SK-N-SH (cell line): ENCODE measurements at regions not wholly inside any gene's neighbourhood (a gene's known extent, or its start where the extent isn't known, plus 50 kb on each side); places are given as distances from the start of the nearest gene placed in this dataset.

ENCODE experiments used
- CTCF ChIA-PET: fragments of 300-600, 350-600 bp; formaldehyde crosslinking; extraction: SDS; loops from one replicate; lab custom pipeline; 2021; lab: Yijun Ruan, JAX
- POLR2A ChIA-PET: fragments of 350-600 bp; sonication (Branson Sonifier 250); formaldehyde crosslinking; extraction: SDS; loops from one replicate; lab custom pipeline; 2020; ENCODE audit warnings: antibody characterized with exemption, inconsistent platforms; lab: Yijun Ruan, JAX
- DNase-seq: peaks from one replicate; pipeline ENCODE4 v3.0.0; 2012
- H2AFZ ChIP-seq: fragments of 200-600 bp; sonication (generic); 2 replicates; pipeline ENCODE4 v1.8.1; 2016; ENCODE audit warnings: antibody characterized with exemption, mild to moderate bottlenecking, low read depth
- H3F3A ChIP-seq: fragments of 200-600 bp; sonication (generic); replicated peaks from 2 replicates; pipeline ENCODE3; 2016; ENCODE audit warnings: antibody characterized with exemption, mild to moderate bottlenecking; ENCODE audit not compliant: insufficient read depth
- H3K27ac ChIP-seq, 2 experiments: fragments of 200-500 bp in 1 of 2; fragments of 200-600 bp in 1 of 2; sonication (Bioruptor generic) in 1 of 2; sonication (generic), shearing (Covaris generic) in 1 of 2; 2 replicates each; pipeline versions ENCODE4 v1.5.1 to v1.6.1; 2014 to 2016; ENCODE audit warnings: low read depth in 2 of 2, inconsistent platforms in 1 of 2, low read length in 1 of 2, mild to moderate bottlenecking in 1 of 2, mixed read lengths in 1 of 2
- H3K27me3 ChIP-seq: fragments of 200-600 bp; sonication (generic), shearing (Covaris generic); 2 replicates; pipeline ENCODE4 v1.6.1; 2016; ENCODE audit warnings: mixed run types; ENCODE audit not compliant: insufficient read depth
- H3K36me3 ChIP-seq, 2 experiments: fragments of 200-500 bp in 1 of 2; fragments of 200-600 bp in 1 of 2; sonication (Bioruptor generic) in 1 of 2; sonication (generic) in 1 of 2; replicated peaks in 1 of 2; 2 replicates each; pipeline versions ENCODE3 to v1.5.1; 2014 to 2016; ENCODE audit warnings: low read length in 1 of 2, mild to moderate bottlenecking in 1 of 2; ENCODE audit not compliant: insufficient read depth in 2 of 2, control insufficient read depth in 1 of 2
- H3K4me1 ChIP-seq, 2 experiments: fragments of 200-500 bp in 1 of 2; fragments of 200-600 bp in 1 of 2; sonication (Bioruptor generic) in 1 of 2; sonication (generic), shearing (Covaris generic) in 1 of 2; 2 replicates each; pipeline versions ENCODE4 v1.5.1 to v1.6.1; 2014 to 2016; ENCODE audit warnings: low read depth in 1 of 2, low read length in 1 of 2, mixed run types in 1 of 2; ENCODE audit not compliant: insufficient read depth in 2 of 2, control insufficient read depth in 1 of 2
- H3K4me2 ChIP-seq: fragments of 200-600 bp; sonication (generic), shearing (Covaris generic); 2 replicates; pipeline ENCODE4 v1.6.1; 2017; ENCODE audit warnings: mixed run types
- H3K4me3 ChIP-seq, 2 experiments: fragments of 200-500 bp in 1 of 2; fragments of 200-600 bp in 1 of 2; sonication (Bioruptor generic) in 1 of 2; sonication (generic), shearing (Covaris generic) in 1 of 2; 2 replicates each; pipeline versions ENCODE4 v1.5.1 to v1.8.1; 2014 to 2016; ENCODE audit warnings: low read depth in 2 of 2, inconsistent platforms in 1 of 2, low read length in 1 of 2, mild to moderate bottlenecking in 1 of 2, mixed read lengths in 1 of 2, moderate library complexity in 1 of 2
- H3K79me2 ChIP-seq: fragments of 200-600 bp; sonication (generic); 2 replicates; pipeline ENCODE4 v1.8.1; 2017; ENCODE audit warnings: mild to moderate bottlenecking; ENCODE audit not compliant: insufficient read depth
- H3K9ac ChIP-seq: fragments of 200-600 bp; sonication (generic); 2 replicates; pipeline ENCODE4 v1.6.1; 2017; ENCODE audit warnings: mixed run types
- H3K9me2 ChIP-seq: fragments of 200-600 bp; sonication (generic); 2 replicates; pipeline ENCODE4 v1.6.1; 2017; ENCODE audit warnings: mixed run types
- H3K9me3 ChIP-seq: fragments of 200-600 bp; sonication (generic); 2 replicates; pipeline ENCODE4 v1.6.1; 2017; ENCODE audit warnings: mixed run types, mild to moderate bottlenecking, moderate library complexity
- H4K20me1 ChIP-seq: fragments of 200-600 bp; sonication (generic); 2 replicates; pipeline ENCODE4 v1.6.1; 2017; ENCODE audit warnings: mild to moderate bottlenecking, mixed run types; ENCODE audit not compliant: insufficient read depth
- EZH2phosphoT487 ChIP-seq: fragments of 200-600 bp; sonication (generic); IDR thresholded peaks from 2 replicates; pipeline ENCODE4 v1.6.1; 2017; ENCODE audit warnings: low read depth, mixed run types, mild to moderate bottlenecking, antibody characterized with exemption, moderate library complexity, borderline replicate concordance
- FOXJ3 ChIP-seq: sonication (generic); formaldehyde crosslinking; IDR thresholded peaks from 2 replicates; pipeline ENCODE4 v1.5.1; 2020; ENCODE audit warnings: mild to moderate bottlenecking, missing genetic modification reagents
- FOXM1 ChIP-seq: IDR thresholded peaks from 2 replicates; pipeline ENCODE4 v1.4.0; 2012; ENCODE audit warnings: low read depth, mild to moderate bottlenecking
- JUND ChIP-seq: IDR thresholded peaks from 2 replicates; pipeline ENCODE4 v1.4.0; 2012
- MXI1 ChIP-seq: IDR thresholded peaks from 2 replicates; pipeline ENCODE4 v1.6.1; 2012; ENCODE audit warnings: mild to moderate bottlenecking, low read depth, low read length, improper control_type of control experiment
- RFX5 ChIP-seq: IDR thresholded peaks from 2 replicates; pipeline ENCODE4 v1.6.1; 2012; ENCODE audit warnings: mild to moderate bottlenecking, improper control_type of control experiment, low read length
- SMC3 ChIP-seq: IDR thresholded peaks from 2 replicates; pipeline ENCODE4 v1.6.1; 2012; ENCODE audit warnings: low read depth, low read length, improper control_type of control experiment
- TAF1 ChIP-seq: IDR thresholded peaks from 2 replicates; pipeline ENCODE4 v1.6.1; 2012; ENCODE audit warnings: low read depth, mild to moderate bottlenecking, low read length, moderate library complexity, borderline replicate concordance
- WGBS: methylation state at CpG from one replicate; pipeline ENCODE4 v1.1.6; 2017; ENCODE audit warnings: low lambda C conversion rate; 5-methylcytosine and 5-hydroxymethylcytosine counted together
- TF ChIP-seq, protein P1 (sequence below): IDR thresholded peaks from 2 replicates; pipeline ENCODE4; 2012

DNA sequence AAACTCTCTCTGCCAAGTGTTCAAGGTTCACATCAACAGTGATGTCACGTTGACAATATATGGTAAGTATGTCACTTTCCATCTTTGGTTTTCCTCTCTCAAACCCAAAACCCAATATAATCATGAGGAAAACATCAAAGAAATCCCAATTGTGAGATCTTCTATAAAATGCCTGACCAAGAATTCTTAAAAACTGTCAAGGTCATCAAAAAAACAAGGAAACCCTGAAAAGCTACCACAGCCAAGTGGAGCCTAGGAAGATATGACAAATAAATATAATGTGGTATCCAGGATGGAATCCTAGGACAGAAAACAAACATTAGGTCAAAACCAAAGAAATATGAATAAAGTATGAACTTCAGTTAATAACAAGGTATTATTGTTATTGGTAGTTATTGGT is 85.2 kb upstream of the CCDC39 start:
- 17% methylated on average over 1 of the region's 1 CpG for WGBS
- Histone ChIP-seq H3K4me3 (no peak overlapping the region), H3F3A (no peaks in the 10 kb centered on the region)
- no peak for TF ChIP-seq TAF1
- no peak for TF ChIP-seq JUND
- TF ChIP-seq EZH2phosphoT487: no peak
- no peak for TF ChIP-seq FOXJ3 (CRISPR knock-in tag)
- TF ChIP-seq, protein P1, sequence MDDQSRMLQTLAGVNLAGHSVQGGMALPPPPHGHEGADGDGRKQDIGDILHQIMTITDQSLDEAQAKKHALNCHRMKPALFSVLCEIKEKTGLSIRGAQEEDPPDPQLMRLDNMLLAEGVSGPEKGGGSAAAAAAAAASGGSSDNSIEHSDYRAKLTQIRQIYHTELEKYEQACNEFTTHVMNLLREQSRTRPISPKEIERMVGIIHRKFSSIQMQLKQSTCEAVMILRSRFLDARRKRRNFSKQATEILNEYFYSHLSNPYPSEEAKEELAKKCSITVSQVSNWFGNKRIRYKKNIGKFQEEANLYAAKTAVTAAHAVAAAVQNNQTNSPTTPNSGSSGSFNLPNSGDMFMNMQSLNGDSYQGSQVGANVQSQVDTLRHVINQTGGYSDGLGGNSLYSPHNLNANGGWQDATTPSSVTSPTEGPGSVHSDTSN: no peak
- TF ChIP-seq, all 33 proteins: peak for 0
- Histone ChIP-seq H3K36me3 (no peaks in the 10 kb centered on the region), H2AFZ (no peak overlapping the region), H3K9ac (no peak overlapping the region), H3K4me2 (no peak overlapping the region), H3K27ac (no peak overlapping the region), H4K20me1 (no peaks in the 10 kb centered on the region), H3K4me1 (no peaks in the 10 kb centered on the region), H3K9me2 (no peaks in the 10 kb centered on the region), H3K27me3 (no peaks in the 10 kb centered on the region), H3K79me2 (no peaks in the 10 kb centered on the region), H3K9me3 (no peaks in the 10 kb centered on the region)
- POLR2A ChIA-PET: no interaction called here
- DNase-seq: no peak
- CTCF ChIA-PET: no interaction called here

DNA sequence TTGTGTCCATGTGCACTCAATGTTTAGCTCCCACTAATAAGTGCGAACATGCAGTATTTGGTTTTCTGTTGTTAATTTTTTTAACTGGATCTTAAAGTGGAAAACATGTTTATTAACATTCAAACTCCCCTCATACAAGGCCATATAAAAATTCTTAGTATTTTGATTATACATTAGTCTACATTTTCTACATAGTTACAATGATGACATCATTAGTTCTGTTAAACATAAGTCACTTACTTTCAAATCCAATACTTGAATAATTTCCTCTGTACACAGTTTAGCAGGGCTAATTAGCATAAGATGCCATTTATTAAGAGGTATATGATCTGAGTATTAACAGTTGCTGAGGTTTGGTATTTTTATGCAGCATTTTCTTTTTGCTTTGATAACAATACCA is 91.3 kb upstream of the CCDC39 start:
- TF ChIP-seq FOXM1: no peak
- no peak for TF ChIP-seq TAF1
- TF ChIP-seq RFX5: no peak
- TF ChIP-seq MXI1: no peak
- TF ChIP-seq, all 33 proteins: peak for 0
- Histone ChIP-seq H3K27ac (no peak overlapping the region), H3K27me3 (no peaks in the 10 kb centered on the region), H3F3A (no peaks in the 10 kb centered on the region), H3K4me1 (no peaks in the 10 kb centered on the region), H3K4me3 (no peak overlapping the region), H3K36me3 (no peaks in the 10 kb centered on the region), H3K9me3 (no peaks in the 10 kb centered on the region), H3K9me2 (no peaks in the 10 kb centered on the region), H3K79me2 (no peaks in the 10 kb centered on the region), H2AFZ (no peak overlapping the region), H4K20me1 (no peaks in the 10 kb centered on the region), H3K9ac (no peak overlapping the region), H3K4me2 (no peak overlapping the region)
- 0% methylated on average over 1 of the region's 1 CpG for WGBS
- POLR2A ChIA-PET: no interaction called here
- no peak for DNase-seq
- CTCF ChIA-PET: no interaction called here

DNA sequence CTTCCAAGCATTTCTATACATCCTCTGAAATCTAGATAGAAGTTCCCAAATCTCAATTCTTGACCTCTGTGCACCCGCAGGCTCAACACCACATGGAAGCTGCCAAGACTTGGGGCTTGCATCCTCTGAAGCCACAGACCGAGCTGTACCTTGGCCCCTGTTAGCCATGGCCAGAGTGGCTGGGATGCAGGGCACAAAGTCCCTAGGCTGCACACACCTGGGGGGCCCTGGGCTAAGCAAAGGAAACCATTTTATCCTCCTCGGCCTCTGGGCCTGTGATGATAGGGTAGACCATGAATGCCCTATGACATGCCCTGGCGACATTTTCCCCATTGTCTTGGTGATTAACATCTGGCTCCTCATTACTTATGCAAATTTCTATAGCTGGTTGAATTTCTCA is 97.1 kb upstream of the CCDC39 start:
- Histone ChIP-seq H3K27me3 (no peaks in the 10 kb centered on the region), H3K79me2 (no peaks in the 10 kb centered on the region), H3K9me2 (no peaks in the 10 kb centered on the region), H3K4me3 (no peak overlapping the region), H3K36me3 (no peaks in the 10 kb centered on the region), H3K4me2 (no peak overlapping the region), H2AFZ (no peak overlapping the region), H3K9ac (no peak overlapping the region), H3K9me3 (no peaks in the 10 kb centered on the region), H3F3A (no peaks in the 10 kb centered on the region), H4K20me1 (no peaks in the 10 kb centered on the region), H3K4me1 (no peaks in the 10 kb centered on the region), H3K27ac (no peak overlapping the region)
- no peak for DNase-seq
- TF ChIP-seq FOXJ3 (CRISPR knock-in tag) (no peak), EZH2phosphoT487 (no peak), JUND (no peak), FOXM1 (no peak), SMC3 (no peak)
- ChIA-PET CTCF (no interaction called here), POLR2A (no interaction called here)
- 16% methylated on average over 4 of the region's 4 CpGs for WGBS
